Suprapubic skin (tissue), 3 donors: ENCODE measurements at regions not wholly inside any gene's neighbourhood (a gene's known extent, or its start where the extent isn't known, plus 50 kb on each side); places are given as distances from the start of the nearest gene placed in this dataset.

ENCODE experiments used
- CTCF ChIP-seq, 2 donors: fragments of 200-600 bp in 1 of 2; fragments of 450-650 bp in 1 of 2; sonication (generic) in 1 of 2; IDR thresholded peaks; one replicate each; pipeline ENCODE4 v1.5.1; 2016 to 2019; ENCODE audit warnings: antibody characterized with exemption in 2 of 2, mild to moderate bottlenecking in 1 of 2, moderate library complexity in 1 of 2
- EP300 ChIP-seq: sonication (generic); formaldehyde crosslinking; IDR thresholded peaks from one replicate; pipeline ENCODE4 v1.6.1; 2017; ENCODE audit warnings: antibody characterized with exemption
- POLR2A ChIP-seq, 2 donors: fragments of 450-650 bp; IDR thresholded peaks; one replicate each; pipeline ENCODE4 v1.6.1; 2017; ENCODE audit warnings: antibody characterized with exemption in 2 of 2, mild to moderate bottlenecking in 2 of 2, moderate library complexity in 2 of 2

- no peak for TF ChIP-seq EP300
- no peak for TF ChIP-seq CTCF (IDR thresholded peaks at IDR 0.05)
- TF ChIP-seq POLR2A (IDR thresholded peaks at IDR 0.05), result no peak
Observed at GRCh38 chr10:33826186-33826585, 491.7 kb upstream of the NRP1 start.
